Stimulated activated CD4-positive, alpha-beta T cell treated with anti-CD3 and anti-CD28 coated beads, Interleukin-2, amount 100 ng/mL, for 24 hours (primary cell): ENCODE measurements at regions not wholly inside any gene's neighbourhood (a gene's known extent, or its start where the extent isn't known, plus 50 kb on each side); places are given as distances from the start of the nearest gene placed in this dataset.

ENCODE experiments used
- DNase-seq, 2 donors: peaks; one replicate each; pipeline ENCODE4 v3.0.0-alpha.2; 2020

DNA sequence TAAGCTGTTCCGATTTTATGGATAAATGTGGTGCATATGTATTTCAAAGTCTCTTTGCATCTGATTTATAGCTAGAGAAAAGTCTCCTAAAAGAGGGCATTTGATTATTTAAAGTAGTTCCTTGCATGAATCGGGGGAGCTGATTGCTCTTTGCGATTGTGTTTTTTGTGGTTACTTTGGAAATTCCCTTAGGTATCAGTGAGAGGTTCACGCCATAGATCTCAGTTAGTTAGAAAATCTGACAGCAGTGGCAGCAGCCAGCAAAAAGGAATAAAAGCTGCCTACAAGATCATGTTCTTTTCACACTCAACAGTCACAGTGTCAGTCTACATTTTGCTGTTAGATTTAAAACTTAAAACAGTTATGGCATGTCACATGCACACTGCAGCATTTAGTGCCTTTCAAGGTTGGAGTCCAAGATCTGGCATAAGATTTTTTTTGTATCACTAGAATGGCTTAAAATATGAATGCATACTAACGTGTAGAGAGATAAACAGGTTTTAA, 436.5 kb upstream of the PCDH20 start:
- no peak for DNase-seq

DNA sequence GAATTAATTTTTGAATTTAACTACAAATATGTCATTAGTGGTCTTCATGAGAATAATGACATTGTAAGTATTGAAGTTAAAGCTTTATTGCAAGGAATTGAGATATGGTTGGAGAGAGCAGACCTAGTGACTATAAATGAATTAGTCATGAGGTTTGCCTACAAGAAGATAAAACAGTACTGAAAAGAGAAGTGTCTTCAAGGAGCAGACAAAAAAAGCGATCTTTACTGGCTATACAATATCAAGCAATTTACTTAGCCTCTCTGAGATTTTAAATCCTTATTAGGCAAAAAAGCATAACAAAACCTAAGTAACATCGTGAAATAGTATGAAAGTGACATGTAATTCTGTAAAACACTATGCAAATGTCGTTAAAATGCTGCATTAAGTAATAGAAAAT, 435.1 kb upstream of the PCDH20 start:
- no peak for DNase-seq

DNA sequence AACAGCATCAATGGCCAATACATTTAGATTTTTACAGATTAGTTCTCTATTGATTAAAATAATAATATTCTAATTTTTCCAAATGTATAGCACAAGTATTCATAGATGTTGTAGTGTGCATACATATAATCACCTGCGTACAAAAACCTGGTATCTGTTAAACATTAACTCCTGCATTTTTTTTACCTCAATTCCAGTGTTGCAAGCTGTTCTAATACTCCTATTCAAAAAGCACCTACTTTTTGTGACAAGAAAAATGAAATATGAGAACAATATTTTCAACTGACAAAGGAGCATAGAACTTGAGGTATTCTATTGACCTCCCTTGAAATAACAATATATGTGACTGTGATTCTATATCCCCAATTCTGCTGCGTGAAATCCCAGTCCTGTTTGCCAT, 422.9 kb upstream of the PCDH20 start:
- DNase-seq: no peak

DNA sequence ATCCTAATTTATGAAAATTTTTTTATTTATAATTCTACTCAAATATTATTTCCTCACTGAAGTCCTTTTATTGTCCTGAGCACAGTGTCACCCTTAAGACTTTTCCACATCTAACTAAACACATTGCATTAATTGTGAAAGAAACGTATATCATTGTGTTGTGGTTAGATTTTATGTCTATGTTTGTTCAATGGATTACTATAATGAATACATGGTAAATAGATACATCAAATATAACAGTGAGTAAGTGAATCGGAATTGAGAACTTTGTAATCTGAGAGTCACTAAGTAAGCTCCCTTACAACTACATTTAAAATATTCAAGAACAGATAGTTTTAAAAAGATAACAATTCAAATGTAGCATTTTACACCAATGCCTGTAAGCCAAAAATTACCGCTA, 417.6 kb upstream of the PCDH20 start:
- no peak for DNase-seq

- no peak for DNase-seq
These were observed 415.4 kb upstream of the PCDH20 start for GRCh38 chr13:61831026-61831425.

DNA sequence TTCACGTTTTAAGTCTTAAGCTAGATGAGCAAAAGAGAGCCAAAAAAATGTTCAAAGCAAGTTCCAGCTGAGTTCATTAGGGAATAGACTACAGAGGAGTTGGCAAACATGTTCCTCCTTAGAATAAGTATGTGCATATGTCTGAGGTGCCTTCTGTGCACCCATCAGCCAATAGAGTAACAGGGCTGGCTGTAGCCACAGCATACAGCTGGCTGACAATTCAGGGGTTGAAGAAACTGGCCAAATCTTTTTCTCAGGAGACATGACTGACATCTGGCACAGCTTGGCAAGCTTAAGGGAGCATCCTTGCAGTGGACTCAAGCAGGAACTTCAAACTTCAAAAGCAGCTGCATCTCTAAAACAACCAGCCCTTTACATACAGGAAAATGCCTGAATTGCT, 414.8 kb upstream of the PCDH20 start:
- DNase-seq: no peak

DNA sequence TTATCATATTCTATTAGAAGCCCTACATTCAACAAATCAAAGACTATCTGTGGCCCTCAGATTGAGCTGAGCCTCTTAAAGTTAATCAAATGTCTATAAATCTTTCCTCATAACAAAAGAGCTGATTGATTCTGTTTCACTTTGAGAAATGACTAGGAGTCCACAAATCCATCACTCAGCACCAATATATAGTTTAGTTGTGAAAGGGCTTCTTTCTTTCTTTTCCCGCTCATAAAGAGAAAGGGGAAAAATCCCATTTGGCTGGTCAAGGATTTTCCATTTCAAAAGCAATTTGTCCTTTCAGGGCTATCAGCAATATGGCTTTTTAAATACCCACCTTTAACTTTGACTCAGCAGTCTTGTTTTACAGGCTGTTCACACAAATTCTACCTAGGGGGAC, 408.5 kb upstream of the PCDH20 start:
- no peak for DNase-seq

DNA sequence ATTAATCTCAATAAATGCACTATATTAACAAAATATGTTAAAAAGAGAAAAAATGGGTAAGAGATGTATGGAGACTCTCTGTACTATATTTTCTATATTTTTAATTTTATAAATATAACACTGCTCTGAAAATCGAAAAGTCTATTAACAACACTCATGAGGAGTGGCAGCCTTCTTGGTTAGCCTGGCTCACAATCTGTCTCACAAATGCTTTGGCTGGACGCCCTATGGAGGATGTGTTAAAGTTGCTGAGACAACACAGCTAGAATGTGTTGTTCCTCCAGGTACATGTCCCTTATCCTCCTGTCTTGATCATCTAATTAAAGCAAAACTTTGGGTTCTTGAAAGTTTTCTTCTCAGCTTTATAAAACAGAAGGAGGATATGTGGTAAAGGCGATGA, 396.6 kb upstream of the PCDH20 start:
- DNase-seq: no peak

DNA sequence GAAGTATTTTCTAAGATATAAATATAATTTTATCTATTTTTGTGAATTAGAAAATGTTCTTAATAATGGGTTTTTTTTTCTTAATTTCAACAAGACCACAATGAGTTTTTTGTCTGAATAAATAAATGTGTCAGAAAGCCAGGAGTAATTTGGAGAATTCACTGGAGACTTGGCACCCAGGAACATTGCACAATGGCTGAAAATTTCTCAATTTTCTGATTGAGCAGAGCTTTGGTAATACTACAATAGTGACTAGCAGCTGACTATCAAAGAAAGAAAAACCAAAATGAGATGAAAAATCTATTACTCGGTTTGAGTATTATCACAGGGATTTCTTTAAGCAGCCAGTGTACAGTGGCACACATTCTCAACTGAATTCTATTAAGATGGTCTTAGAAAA, 394.4 kb upstream of the PCDH20 start:
- no peak for DNase-seq

DNA sequence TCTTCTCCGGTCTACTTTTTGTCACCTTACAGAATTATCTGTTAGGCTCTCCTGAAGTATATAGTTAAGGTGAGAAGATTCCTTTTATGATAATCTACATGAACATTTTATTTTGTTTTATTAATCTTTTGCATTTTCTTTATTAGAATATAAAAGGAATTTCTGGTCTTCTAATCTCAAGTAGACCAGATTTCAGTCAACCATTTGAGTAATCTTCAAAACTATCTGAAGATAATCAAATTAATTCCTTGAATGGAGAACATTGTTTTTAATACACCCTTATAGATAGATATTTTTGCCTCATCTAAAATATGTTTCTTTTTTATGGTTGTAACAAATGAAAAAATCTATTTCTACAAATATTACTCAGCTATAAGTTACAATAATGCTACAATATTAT, 381.7 kb upstream of the PCDH20 start:
- DNase-seq: no peak

DNA sequence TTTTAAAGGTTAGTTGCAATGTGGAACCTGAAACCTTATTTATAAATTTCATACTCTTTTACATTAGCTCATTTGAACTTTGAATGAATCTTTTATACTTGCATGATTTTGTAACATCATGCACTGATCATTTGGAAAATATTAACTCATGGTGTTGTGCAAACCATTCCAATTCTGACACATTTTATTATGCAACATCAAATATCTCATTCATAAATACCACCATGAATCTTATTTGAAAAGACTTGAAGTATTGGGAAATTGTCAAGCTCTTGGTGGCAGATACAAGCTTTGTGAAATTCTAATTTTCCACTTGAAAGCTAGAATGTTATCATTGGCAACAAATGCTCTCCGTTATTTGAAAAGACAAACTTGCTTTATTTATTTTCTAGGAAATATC, 379.9 kb upstream of the PCDH20 start:
- DNase-seq: no peak

DNA sequence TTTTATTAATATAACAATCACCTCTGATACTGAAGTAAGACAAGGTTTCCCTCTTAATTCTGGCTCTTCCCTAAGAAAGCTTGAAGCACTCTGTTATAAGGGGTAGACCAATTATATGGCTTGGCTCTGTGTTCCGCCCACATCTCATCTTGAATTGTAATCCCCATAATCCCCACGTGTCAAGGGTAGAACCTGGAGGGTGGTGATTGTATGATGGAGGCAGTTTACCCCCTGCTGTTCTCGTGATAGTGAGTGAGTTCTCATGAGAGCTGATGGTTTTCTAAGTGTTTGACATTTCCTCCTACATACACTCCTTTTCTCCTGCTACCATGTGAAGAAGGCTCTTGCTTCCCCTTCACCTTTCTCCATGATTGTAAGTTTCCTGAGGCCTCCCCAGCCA, 363.8 kb upstream of the PCDH20 start:
- no peak for DNase-seq

- no peak for DNase-seq
These were observed 362.9 kb upstream of the PCDH20 start for GRCh38 chr13:61778531-61778930.

DNA sequence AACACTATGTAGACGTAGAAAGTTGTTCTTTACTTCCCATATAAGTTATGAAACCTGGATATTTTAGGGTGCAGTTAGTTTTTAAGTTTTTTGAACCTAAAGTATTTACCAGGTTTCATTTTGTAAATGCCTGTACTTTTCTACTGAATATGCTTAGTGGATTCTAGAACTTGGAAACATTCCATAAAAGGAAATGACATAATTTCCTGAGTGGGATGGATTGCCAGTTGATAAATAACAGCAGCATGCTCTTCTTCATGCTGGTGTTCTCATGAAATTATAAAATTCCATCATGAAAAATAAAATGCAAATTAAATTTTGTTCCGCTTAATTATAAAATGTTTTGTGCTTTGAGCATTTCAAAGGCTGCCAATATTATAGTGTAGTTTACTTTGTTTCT, 362.2 kb upstream of the PCDH20 start:
- DNase-seq: no peak

DNA sequence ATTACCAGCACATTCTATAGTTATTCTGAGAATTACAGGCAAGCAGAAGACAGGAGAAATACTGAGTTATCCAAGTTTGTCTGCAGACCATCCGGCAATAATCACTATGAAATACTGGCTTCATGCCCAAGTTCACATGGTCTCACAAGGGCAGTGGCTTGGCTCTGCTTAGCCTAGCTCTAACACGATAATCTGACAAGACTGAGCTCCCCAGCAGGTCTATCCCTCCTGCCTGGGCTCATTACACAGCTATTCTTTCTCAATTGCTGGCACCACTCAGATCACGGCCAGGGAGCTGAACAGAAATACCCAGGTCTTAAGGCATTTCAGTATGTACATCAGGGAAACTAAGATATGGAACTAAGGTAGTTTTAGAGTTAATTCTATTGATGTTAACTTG, 361.6 kb upstream of the PCDH20 start:
- no peak for DNase-seq

DNA sequence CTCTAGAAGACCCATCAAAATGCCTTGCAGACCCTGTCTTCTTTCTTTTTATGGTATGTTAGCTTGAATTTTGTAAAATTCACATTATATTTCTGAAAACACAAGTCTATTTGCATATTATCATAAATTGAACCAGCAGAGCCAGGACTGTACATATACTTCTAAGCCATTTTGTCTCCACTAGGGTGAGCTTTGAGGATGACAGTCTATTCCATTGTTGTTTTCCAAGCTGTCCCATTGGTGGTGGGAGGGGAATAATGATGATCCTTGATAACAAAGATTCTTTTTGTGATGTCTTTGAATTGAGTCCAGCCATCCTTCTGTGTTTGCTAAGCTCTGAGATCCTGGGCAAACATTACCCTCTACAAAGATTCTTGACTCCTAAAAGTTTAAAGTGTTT, 359.3 kb upstream of the PCDH20 start:
- no peak for DNase-seq

DNA sequence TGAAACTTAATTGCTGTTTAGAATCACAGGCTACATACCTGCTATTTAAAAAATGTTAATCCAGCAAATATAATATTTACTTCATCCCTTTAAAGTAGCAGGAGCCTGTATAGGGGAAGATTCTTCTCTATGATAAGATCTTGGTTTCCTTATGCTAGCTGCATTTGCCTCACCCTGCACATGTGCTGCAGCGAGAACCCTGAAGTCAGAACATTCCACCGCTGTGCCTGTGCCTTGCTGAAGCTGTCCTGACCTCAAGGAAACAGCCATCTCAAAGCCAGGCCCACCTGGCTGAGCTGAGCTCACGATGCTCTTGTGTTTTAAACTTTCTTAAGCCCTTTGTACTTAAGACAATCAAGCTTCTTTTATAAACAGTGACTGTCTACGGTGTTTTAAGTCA, 355.0 kb upstream of the PCDH20 start:
- DNase-seq: no peak

DNA sequence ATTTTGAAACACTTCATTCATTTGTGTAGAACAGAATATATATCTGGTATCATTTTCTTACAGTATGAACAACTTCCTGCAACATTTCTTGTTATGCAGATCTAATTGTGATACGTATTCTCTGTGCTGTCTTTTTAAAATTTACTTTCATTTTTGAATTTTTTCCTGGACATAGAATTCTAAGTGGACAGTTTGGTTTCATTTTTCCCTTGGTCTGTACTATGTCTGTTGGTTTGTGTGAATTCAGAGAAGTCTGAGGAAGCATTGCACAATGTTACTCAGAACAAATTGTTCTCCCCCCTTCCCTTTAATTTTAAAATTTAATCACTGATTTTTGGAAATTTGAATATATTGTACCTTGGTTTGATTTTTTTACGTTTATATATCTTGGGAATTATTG, 352.5 kb upstream of the PCDH20 start:
- no peak for DNase-seq

- DNase-seq: no peak
These were observed 351.0 kb upstream of the PCDH20 start for GRCh38 chr13:61766667-61767058.

- DNase-seq: no peak
These were observed 350.5 kb upstream of the PCDH20 start for GRCh38 chr13:61765940-61766666.

GRCh38 chr13:61765181-61765742, 349.6 kb upstream of the PCDH20 start:
- no peak for DNase-seq

DNA sequence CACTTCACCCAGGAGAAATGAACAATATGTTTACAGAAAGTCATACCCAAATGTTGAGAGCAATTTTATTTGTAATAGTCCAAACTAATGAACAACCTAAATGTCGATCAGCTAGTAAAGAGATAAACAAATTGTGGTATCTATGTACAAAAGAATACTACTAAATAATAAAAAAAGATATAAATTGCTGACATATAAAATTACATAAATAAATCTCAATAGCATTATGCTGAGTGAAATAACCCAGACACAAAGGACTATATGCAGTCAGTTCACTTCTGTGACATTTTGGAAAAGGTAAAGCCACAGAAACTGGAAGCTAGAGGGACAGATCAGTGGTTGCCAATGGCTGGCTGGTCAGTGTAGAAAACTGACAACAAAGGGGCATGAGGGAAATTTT, 346.0 kb upstream of the PCDH20 start:
- DNase-seq: no peak

DNA sequence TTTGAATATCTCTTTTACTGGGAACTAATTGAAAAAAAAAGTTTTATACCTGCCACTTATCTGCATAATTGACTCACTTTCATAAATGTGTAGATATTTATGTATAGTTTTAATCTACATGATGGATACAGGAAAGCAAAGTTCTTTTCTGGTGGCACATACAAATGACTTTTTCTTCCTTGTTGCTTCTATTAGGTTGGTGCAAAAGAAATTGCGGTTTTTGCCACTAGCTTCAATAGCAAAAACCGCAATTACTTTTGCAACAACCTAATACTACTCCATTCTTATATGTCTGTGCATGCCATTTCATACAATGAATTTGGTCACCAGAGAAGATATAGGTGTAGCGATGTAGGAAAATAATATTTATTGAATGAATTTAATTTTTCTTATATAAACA, 344.5 kb upstream of the PCDH20 start:
- no peak for DNase-seq

GRCh38 chr13:61756031-61756430, 340.4 kb upstream of the PCDH20 start:
- DNase-seq: no peak

- no peak for DNase-seq
These were observed 335.4 kb upstream of the PCDH20 start for GRCh38 chr13:61751039-61751438.
